CD4-positive, alpha-beta T cell treated with Interleukin-10 for 1 hour (primary cell): ENCODE measurements at regions not wholly inside any gene's neighbourhood (a gene's known extent, or its start where the extent isn't known, plus 50 kb on each side); places are given as distances from the start of the nearest gene placed in this dataset.

ENCODE experiments used
- DNase-seq: peaks from one replicate; pipeline ENCODE4 v3.0.0-alpha.2; 2020

- no peak for DNase-seq
These were observed 398.3 kb downstream of the PRDM5 start for GRCh38 chr4:120524237-120524636.

GRCh38 chr4:120520761-120521160 is 401.8 kb downstream of the PRDM5 start:
- DNase-seq = no peak

DNA sequence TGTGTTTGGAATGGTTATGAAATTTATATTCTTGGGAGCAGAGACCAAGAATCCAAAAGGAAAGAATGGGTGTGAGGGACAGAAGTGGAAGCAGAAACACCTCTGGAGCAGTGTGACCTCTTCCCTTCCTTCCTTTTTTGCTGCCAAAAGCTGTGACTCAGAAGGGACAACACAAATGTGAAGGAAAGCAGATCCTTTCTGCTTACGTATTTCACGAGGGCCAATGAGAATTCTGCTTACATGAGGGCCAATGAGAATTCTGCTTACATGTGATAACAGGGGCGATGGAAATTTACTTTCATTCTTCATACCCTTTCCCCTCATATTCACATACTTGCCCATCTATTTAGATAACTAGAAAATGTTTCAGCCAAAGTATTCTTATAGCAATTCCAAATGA is 404.6 kb downstream of the PRDM5 start:
- DNase-seq = no peak

GRCh38 chr4:120509719-120510118 is 412.8 kb downstream of the PRDM5 start:
- DNase-seq = no peak

DNA sequence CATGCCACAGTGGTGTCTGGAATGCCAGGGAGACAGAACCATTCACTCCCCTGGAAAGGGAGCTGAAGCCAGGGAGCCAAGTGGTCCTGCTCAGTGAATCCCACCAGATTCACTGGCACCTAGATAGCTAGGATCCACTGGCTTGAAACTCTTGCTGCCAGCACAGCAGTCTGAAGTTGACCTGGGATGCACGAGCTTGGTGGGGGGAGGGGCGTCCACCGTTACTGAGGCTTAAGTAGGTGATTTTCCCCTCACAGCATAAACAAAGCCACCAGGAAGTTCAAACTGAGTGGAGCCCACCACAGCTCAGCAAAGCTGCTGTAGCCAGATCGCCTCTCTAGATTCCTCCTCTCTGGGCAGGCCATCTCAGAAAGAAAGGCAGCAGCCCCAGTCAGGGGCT is 413.3 kb downstream of the PRDM5 start:
- no peak for DNase-seq

- no peak for DNase-seq
These were observed 414.5 kb downstream of the PRDM5 start for GRCh38 chr4:120508036-120508435.

DNA sequence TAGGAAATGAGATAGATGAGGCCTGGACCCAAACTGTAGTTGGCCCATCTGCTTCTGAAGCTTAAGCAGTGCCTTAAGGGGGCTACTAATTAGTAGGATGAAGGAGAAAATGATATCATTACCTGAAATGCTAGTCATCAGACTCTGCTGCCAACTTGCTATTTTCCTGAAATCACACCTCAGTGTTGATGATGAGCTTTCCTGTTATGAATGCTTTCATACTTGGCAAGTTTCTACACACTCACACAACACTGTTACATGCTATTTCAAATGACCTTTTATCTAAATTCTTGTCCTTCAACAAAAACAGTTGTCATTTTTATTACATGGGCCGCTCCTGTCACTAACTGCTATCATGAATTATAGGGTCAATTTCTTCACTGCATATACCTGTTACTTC is 416.0 kb downstream of the PRDM5 start:
- DNase-seq = no peak

- DNase-seq = no peak
These were observed 423.8 kb downstream of the PRDM5 start for GRCh38 chr4:120498678-120499077.

- DNase-seq = no peak
These were observed 424.8 kb upstream of the MAD2L1 start for GRCh38 chr4:120491481-120491880.

GRCh38 chr4:120481756-120482155 is 415.1 kb upstream of the MAD2L1 start:
- no peak for DNase-seq

DNA sequence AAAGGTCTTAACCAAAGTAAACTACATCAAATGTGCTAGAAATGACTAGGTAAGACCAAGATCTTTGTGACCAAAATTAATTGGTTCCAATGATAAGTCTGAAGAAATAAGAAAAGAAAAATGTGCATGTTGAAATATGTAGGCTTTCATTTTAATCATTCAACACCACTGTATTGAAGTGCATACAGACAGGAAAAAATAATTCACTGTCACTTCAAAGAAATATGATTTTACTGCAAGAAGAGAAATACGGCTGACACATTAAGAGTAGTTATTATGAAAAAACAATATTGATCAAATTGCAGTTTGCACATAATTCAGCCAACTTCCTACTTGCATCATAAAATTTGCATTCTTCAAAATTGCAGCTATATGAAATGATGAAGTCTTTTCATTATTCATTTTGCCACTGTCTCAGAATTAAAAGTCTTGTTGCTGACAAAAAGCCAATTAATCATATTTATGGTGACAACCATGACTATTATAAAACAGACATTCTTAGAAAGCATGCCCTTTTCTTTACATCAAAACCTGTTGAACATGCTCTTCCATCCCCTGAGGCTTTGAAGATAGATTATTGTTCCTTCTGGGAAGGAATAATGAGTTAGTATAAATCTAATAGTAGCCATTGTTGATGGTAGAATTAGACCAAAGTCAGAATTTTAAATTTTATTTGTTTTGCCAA is 405.9 kb upstream of the MAD2L1 start:
- no peak for DNase-seq

- DNase-seq = no peak
These were observed 399.8 kb upstream of the MAD2L1 start for GRCh38 chr4:120466429-120466828.

DNA sequence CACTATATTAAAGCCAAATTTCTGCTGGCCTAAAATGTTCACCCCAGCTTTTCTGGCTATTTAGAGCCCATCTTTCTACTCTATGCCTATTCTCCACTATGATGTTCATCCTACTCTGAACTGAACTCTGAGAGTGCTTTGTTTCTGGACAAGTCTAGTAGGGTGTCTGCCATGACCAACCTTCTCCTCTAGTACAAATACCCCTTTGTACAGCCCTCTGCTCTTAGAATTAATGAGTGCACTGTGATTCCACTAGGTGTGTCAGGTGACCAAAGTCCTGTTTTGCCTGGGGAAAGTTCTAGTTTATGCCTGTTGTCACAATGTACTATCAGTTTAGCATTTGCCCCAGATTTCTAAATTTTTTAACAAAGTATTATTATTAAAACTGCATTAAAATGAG is 388.1 kb upstream of the MAD2L1 start:
- no peak for DNase-seq

- no peak for DNase-seq
These were observed 385.9 kb upstream of the MAD2L1 start for GRCh38 chr4:120452536-120452935.

DNA sequence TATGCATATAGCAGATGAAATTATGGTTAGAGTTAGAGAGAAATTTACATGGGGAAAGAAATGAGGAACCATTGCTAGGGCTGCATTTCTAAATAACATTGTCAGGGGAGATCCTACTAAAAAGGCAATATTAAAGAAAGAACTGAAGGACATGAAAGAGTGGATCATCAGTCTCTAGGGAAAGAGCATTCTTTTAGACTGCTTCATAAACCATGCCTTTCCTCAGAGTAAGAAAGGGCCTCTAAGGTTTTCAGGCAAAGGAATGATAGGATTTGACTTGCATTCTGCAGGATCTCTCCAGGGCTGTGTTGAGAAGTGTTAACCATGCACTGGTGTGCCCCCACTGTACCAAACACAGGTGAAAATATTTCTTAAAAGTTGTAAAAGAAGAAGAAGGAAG is 385.4 kb upstream of the MAD2L1 start:
- no peak for DNase-seq

- DNase-seq = no peak
These were observed 381.1 kb upstream of the MAD2L1 start for GRCh38 chr4:120447774-120448173.

DNA sequence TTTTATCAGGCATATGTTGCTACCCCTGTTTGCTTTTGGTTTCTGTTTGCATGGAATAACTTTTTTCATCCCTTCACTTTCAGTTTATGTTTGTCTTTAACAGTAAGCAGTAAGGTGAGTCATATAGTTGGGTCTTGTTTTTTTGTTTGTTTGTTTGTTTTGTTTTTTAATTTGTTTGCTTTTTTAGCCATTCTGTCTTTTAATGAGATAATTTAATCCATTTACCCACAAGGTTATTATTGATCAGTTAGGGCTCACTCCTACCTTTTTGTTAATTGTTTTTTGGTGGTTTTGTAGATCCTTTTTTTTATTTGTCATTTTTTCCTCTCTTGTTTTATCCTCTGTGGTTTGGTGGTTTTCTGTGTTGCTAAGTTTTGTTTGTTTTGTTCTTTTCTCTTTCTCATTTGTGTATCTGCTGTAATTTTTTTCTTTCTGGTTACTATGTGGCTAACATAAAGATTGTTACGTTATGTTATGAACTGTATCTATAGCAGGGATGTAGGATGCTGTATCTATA is 379.5 kb upstream of the MAD2L1 start:
- DNase-seq = no peak

- no peak for DNase-seq
These were observed 378.5 kb upstream of the MAD2L1 start for GRCh38 chr4:120445186-120445585.

DNA sequence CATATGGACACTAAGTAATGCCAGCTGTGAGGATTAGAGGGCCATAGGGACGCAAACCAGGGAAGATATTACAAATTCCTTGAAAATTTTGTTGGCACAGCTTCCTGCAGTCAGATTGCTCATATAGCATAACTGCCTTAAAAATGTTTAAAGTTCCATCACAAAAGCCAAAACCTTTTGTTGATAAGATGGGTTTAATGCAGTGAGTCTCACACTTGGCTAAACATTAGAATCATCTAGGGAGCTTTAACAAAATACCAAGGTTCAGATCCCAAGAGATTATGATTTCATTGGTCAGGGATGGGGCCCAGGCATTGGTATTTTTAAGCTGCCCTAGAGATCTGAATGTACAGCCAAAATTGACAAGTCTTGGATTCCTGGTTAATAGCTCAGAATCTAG is 376.5 kb upstream of the MAD2L1 start:
- no peak for DNase-seq

GRCh38 chr4:120440730-120441129 is 374.1 kb upstream of the MAD2L1 start:
- no peak for DNase-seq

DNA sequence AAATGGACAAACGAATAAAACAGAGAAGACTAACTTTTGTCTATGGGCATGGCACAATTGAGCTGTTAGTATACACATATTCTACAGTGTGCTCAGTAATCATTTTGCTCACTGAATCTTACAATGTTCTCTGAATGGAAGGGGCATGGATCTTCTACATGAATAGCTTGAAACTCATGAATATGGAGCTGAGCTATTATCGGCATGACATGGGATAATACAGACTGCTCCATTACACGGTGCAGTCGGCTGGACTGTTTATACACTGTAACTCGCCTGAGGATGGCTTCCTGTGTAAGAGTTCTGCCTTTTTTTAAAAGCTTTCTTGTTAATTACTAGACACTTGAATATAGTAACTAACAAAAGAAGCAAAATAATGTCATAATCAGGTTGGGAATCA is 368.5 kb upstream of the MAD2L1 start:
- no peak for DNase-seq

GRCh38 chr4:120434756-120435155 is 368.1 kb upstream of the MAD2L1 start:
- no peak for DNase-seq

DNA sequence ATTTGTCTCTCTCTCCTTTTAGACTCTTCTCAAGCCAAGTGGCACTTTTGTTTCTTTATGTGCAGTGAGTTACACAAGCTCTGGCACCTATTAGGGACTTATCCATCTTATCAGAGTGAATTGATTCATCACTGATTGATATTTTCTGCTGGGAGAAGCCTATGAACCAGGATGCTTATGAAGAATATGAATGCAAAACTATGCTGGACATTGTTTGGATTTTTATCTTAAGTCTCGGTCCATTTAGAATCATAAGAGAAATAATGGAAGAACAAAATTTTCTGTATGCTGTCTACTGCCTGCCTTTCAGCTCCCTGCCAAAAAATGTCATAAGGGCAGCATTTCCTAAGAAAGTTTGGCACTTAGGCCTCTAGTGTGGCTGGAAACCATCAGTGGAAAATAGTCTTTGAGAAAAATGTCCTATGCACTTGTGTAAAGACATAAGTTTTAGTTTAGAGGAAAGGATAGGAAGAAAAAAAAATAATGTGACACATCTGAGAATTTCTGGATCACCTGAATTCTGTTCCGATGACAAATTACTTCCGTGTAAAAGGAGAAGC is 365.7 kb upstream of the MAD2L1 start:
- no peak for DNase-seq

DNA sequence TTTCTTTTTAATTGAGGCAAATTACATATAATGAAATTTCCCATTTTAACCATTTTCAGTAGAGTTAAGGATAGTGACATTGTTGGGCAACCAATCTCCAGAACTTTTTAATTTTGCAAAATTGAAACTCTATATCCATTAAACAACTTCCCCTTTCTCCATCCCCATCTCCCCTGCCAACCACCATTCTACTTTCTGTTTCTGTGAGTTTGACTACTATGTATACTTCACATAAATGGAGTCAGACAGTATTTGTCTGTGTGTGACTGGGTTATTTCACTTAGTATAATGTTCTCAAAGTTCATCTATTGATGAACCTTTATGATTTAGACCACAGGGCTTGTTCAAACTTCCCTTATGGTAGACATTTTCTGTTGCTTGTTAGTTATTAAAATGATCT is 364.5 kb upstream of the MAD2L1 start:
- no peak for DNase-seq

DNA sequence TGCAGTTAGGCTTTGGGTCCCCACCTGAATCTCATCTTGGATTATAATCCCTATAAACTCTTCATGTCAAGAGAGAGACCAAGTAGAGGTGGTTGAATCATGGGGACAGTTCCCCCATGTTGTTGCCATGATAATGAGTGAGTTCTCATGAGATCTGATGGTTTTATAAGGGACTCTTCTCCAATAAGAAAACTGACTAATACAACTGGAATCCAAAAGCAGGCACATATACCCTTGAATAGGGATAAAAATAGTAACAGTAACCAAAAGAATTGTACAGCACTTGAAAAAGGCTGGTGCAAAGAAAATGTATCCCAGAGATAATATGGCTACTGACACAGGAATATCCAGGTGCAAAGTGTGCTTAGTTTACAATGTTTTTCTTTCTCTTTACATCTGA is 351.5 kb upstream of the MAD2L1 start:
- DNase-seq = no peak
